Activated CD8-positive, alpha-beta memory T cell treated with anti-CD3 and anti-CD28 coated beads for 36 hours (primary cell): ENCODE measurements at regions not wholly inside any gene's neighbourhood (a gene's known extent, or its start where the extent isn't known, plus 50 kb on each side); places are given as distances from the start of the nearest gene placed in this dataset.

Experiments
- CTCF ChIA-PET: fragments of 350-600 bp; sonication (Branson Sonifier 250); formaldehyde crosslinking; loops from one replicate; lab custom pipeline; 2021; ENCODE audit warnings: antibody characterized with exemption; lab: Charles Lee
- POLR2A ChIA-PET: fragments of 350-600 bp; sonication (Branson Sonifier 250); formaldehyde crosslinking; loops from one replicate; lab custom pipeline; 2021; ENCODE audit warnings: antibody characterized with exemption; lab: Charles Lee

DNA sequence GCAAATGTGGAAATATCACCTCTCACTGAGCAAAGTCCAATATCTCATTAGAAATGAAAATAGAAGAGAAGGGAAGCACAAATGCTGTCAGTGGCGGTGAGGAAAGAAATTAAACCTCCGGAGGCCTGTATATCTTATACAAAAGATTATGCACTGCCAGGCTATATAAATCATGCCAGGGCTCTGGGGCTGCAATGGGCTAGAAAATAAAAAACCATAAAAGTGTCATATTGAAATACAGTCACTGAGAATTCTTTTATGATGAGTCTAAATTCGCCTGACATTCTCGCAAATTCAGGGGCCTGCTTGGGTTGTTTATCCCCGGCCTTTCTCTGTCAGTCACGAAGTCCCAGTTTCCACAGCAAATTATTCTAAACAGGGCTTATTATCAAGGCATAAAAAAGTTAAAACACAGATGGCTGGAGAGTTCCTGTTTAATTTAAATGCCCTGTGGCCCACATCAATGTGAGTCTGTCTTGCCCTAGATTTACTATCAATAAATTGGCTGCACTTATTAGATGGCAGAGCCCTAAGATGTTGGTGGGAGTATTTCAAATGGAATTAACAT lies 193.8 kb downstream of the SNX10 start:
- CTCF ChIA-PET, result no interaction called here
- POLR2A ChIA-PET, result no interaction called here

DNA sequence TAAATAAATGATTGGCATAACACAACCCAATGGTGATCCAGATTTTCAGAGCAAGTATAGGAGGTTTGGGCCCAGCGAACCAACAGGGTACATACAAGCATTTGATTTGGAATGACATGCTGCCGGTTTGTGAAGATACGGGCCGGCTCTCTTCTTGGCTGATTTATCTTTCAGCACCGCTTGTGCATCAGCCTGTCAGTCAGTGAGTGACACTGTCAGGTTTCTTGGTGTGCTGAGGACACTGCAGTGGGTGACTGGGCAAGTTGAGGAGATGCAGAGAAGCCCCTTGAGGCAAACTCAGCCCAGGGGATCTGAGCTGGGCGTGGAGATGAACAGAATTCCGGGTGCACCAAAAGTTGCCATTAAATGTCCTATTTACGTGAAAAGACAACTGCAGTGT lies 194.5 kb downstream of the SNX10 start:
- CTCF ChIA-PET, result no interaction called here
- POLR2A ChIA-PET, result no interaction called here

DNA sequence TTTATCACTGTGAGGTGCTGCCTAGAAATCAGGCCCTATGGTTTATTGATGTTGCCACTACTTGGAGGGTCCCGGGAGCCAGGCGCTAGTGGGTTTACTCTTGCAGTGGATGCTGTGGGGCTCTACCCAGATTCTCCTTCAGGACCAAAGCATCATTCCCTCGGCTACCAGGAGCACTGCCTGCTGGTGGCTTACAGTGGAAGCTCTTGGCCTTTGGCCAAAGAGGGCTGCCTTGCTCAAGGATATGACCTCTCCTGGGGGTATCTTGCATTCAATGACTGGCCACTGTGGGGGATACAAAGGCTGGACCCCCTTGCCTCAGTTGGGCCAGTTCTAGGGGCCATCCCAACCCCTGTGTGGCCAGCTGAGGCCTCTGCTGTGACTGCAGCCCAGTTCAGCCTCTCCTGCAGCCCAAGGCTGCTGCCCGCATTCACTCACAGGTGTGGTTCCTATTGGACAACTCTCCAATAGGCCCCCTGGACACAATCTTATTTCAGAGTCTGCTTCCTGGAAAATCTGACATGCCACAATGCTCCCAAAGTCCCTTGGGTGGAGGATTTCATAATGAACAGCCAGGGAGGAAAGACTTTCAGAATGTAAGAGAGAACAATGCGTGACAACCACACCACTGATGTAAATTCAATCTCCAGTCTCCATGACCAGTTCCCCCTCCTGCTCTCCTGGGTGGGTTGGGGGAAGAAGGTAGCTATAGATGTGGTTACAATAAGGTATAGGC lies 196.3 kb downstream of the SNX10 start:
- POLR2A ChIA-PET, result no interaction called here

DNA sequence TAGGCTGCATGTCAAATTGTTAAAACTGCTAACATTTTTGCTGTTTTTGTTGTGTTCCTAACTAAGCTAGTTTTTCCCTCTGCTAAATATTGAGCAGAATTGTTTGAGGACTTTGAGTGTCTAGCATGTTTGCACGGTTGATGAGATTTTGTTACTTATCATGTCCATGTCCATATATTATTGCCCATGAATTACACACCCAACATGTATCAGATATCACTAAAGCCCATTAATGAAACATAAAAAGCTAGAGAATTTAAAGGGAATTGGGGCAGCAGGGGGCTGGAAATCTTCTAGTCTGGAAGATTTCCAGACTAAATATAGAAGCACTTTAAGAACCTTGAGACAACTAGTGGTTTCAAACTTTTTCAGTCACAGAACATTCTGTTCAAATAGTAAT lies 197.7 kb downstream of the SNX10 start:
- ChIA-PET CTCF (no interaction called here), POLR2A (no interaction called here)

More for the DNA sequence above, 196.3 kb downstream of the SNX10 start:
- CTCF ChIA-PET, result no interaction called here

DNA sequence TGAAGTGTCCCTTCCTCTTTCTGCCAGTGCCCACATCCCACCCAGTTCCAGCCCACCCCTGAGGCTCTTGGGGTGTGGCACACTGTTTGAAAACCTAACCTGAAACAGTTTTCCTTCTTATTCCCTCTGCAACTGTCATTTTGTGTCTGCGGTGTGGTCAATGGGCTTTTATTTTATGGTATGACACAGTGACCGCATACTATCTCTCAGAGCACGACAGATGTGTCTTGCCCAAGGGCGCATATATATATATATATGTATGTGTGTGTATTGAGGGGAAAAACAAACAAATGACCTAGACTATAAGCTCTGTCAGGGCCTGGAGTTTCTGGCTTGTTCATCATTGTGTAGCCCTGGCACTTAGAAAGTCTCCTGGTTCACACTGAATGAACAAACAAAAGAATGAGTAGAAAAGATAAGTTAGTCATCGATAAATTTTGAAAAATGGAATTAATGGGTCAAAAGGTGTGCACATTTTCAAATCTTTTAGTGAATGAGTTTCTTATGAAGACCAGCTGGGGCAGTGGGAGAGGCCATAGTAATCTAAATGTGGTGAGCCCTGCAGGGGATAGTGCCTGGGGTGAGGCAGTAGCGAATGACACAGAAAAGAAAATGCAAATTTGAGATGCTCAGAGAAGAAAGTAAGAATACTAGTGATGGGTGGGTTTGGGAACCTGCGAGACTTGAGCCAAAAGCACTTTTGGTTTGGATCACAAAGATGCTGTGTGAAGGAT lies 198.4 kb downstream of the SNX10 start:
- CTCF ChIA-PET, result no interaction called here
- POLR2A ChIA-PET, result no interaction called here

DNA sequence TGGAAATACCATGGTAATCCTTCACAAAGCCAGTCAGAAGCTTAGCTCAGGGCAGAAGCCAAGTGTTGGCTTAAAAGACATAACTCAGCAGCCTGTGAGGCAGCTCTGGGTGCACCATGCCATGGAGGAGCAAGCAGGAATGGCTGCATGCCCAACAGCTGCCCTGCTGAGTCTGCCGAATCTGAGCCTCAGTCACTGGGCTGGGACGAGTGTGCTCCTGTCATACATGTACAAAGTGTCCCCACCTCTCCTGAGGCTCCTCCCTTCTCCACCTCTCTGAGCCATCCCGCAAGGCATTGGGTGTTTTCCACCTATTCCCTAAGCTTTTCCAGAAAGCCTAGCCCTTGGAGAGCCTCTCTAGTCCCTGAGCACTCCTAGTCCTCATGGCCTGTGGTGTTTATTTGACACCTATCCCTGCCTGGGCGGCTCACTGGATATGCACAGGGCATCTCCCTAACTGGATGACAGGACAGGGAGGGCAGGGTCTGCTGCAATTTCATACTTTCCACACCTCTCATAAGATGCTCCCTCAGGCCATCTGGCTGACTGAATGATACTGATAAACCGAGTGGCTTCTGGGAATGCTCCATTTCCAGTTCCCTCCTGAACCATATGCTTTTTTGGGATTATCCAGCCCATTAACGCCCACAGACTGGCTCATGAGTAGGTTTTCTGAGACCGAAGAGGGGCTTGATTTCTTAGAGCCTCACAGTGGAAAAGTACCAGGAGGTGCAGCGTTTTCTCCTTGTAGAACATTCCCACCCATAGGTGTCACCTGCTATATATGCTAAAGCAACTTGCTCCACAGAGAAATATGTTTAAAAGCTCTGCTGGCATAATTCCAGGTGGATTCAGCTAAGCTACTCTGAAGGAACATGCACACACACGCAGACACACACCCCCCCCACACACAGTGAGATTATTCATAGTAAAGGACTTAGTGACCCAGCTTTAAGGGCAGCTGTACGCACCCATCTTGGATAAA lies 199.3 kb downstream of the SNX10 start:
- CTCF ChIA-PET, result no interaction called here
- POLR2A ChIA-PET, result no interaction called here

DNA sequence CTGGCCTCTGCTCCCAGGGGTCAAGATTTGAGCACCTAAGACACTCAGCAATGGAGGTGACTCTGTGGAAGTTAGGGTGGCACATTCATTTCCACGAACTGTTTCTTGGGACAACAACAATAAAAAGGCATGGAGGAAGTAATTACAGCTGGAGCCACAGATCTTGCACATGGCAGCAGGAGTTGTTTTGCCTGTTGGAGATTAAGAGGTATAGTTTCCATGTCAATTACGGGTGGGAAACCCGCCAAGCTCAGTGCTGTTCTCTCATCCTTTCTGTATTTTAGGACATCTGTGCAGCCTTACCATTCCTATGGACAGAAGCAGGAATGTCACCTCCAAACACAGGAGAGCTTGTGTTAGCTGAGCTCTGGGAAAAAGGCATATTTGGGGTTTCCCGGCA lies 201.2 kb downstream of the SNX10 start:
- CTCF ChIA-PET, result interaction anchor here (1.3 kb wide), 1 partner anchor 123 kb away, joined by 3 read pairs; no protein-coding TSS in a partner anchor
- POLR2A ChIA-PET, result no interaction called here

DNA sequence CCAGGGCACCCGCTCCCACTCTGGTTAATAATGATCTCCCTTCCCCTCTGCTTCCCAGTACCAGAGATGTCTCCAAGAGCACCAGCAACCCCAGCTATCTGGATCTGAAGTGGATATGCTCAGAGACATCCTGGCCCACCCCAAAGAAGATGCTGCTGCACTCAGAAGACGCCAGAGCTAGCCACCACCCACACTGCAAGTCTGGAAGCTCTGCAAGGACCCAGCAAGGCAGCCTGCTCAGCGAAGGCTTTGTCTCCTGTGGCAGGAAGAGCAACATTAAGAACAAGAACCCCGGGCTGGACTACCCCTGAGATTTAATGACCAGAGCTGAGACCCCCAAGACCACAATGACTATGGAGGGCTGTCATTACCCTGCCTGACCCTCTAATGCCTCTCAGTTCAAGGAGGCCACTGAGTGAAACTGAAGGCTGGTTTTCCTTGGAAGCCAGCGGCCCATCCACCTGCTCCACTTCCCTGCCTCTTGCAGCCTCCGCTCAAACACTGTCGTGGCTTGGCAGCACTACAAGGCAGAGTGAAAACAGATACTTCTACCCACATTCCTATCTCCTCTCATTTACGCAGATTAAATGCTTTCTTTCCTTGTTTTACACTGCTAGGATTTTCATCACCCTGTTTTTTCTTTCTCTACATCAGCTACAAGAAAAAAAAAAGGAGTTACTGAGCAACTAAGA lies 202.2 kb downstream of the SNX10 start:
- POLR2A ChIA-PET, result no interaction called here
- CTCF ChIA-PET, result interaction anchor here (1.3 kb wide), 1 partner anchor 124 kb away, joined by 3 read pairs; no protein-coding TSS in a partner anchor

DNA sequence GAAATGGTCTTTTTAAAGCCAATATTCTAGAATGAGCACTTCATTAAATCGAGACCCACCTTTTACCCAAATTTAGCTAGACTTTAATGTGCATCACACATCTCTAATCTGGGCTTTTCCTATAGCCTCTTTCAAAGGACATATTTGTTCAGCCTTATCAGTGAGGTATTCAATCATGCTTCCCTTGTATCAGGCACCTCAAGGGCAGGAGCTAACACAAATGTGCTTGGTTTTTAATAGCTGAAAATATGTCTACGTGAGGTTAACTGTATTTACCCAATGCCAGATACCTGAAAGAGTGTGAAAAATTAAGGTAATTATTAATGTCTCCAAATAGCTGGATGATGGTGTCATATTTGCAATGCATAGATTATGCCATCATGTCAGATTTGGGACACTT lies 203.9 kb downstream of the SNX10 start:
- POLR2A ChIA-PET, result no interaction called here
- CTCF ChIA-PET, result interaction anchor here (1.0 to 1.3 kb wide), 2 partner anchors 14 to 126 kb away, joined by 3 read pairs; no protein-coding TSS in a partner anchor

DNA sequence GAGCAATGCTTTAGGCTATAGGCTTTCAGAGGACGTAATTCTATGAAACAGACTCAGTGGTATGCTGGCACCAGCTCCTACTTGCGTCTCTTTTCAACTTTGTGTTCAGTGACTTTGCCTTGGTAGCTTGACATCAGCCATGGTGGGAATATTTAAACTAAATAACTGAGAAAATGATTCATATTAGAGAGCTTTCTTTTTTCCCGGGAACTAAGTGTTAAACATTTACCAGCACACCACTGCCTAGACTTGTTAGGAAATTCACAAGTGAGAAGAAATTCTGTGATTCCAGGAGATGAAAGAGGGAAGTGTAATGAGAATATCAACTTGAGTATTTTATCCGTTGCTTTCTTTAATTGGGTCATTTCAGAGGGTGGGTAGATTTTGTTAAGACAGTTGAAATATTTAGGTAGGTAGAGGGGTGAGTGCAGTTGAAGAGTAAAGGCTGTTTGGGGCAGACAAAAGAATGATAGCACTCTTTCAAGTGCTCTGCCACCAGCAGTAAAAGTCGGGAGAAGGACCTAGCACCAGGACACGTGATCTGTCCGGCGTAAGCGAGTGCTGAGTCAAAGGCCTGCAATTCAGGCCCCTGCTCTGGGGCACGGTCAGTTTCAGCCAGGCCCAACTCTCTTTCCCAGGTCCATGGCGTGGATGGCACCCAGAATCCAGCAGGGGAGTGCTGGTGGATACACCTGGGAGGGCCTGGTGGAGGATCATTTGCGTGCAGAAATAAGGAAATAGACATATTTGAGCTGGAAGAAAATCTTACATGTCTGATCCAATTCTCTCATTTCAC lies 206.3 kb downstream of the SNX10 start:
- ChIA-PET POLR2A (no interaction called here), CTCF (no interaction called here)

DNA sequence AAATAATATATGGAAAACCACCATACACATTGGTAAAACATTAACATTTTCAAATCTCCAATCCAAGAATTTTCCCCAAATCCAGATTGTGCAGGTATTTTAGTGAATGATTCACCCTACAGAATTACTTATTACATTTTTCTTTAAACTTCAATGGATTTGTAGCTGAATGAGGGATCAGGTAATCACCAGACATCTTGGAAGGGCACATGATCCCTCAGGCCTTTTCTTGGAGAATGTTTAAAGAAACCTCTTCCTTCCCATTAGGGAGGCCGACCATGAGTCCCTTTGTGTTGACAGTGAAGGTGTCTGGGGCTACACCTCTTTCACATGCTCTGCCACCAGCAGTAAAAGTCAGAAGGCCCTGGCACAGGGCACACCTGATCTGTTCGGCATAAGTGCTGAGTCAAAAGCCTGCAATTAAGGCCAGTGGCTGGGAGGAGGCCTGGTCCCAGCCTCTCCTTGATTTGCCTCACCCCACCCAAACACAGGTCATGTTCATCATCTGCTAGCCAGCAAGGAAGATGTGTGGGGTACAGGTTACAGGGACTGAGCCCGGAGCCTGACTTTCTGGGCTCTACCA lies 207.7 kb downstream of the SNX10 start:
- CTCF ChIA-PET, result no interaction called here
- POLR2A ChIA-PET, result no interaction called here

DNA sequence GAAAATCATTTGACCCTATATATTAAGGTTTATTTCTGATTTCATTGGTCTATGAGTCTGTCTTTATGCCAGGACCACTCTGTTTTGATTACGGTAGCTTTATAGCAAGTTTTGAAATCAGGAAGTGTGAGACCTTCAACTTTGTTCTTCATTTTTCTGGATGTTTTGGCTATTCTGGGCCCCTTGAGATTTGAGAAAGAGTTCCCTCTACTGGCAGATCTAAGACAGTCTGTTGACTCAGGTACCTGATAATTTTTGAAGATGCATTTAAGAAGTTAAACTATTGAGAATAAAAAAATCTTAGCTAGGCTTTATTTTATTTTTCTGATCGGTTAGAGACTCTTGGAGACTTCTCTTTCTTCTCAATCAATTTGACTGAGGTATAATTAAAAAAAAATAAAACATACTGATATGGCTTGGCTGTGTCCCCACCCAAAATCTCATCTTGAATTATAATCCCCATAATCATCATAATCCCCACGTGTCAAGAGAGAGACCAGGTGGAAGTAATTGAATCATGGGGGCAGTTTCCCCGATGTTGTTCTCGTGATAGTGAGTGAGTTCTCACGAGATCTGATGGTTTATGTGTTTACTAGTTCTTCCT lies 209.2 kb downstream of the SNX10 start:
- ChIA-PET CTCF (interaction anchor here (0.9 to 1.2 kb wide), 4 partner anchors 123 to 607 kb away, joined by 3 to 4 read pairs (median 3); no protein-coding TSS in a partner anchor), POLR2A (no interaction called here)

DNA sequence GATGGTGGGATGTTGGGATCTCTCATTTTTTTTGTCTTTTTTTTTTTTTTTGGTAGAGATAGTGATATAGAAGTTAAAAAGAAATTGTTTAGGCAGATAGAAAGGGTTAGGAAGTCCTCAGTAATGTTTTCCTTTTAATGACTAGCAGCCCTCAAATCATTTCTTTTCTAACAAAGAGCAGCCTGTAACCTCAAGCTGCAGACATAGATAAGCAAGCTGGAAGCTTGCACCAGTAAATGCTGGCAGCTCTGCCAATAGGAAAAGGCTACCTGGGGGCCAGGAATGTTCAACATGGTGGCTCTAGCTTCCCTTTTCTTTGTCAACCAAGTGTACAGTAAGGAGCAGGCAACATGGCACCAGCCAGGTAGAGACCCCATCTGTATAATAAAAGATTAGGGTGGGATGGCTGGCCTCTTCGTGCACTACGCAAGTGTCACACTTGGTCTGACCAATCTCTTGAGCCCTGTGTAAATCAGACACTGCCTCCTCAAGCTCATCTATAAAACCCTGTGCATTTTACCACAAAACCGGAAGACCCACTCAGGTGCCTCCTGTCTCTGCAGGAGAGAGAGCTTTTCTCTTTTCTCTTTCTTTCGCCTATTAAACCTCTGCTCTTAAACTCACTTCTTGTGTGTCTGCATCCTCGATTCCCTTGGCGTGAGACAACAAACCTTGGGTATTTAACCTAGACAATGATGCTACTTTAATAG lies 212.9 kb downstream of the SNX10 start:
- CTCF ChIA-PET, result interaction anchor here (0.6 kb wide), 1 partner anchor 163 kb away, joined by 3 read pairs; no protein-coding TSS in a partner anchor
- POLR2A ChIA-PET, result no interaction called here

DNA sequence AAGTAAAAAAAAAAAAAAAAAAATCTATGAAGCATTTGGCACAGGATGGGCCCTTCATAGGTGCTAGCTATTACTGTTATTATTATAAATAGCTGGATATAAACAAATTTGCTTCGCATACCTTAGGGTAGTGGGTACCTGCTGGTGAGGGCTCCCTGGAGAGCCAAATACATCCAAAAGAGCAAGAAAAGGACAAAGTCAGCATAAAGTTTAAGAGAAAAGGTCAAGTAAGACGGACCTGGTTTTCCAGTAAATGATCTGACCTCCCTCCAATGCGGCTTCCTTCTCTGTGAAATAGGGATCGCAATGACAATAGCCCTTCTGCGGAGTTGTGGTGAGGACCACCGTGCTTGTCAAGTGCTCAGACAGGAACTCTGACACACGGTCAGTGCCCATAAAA lies 214.5 kb downstream of the SNX10 start:
- POLR2A ChIA-PET, result no interaction called here
- CTCF ChIA-PET, result interaction anchor here (0.7 kb wide), 1 partner anchor 129 kb away, joined by 3 read pairs; no protein-coding TSS in a partner anchor

DNA sequence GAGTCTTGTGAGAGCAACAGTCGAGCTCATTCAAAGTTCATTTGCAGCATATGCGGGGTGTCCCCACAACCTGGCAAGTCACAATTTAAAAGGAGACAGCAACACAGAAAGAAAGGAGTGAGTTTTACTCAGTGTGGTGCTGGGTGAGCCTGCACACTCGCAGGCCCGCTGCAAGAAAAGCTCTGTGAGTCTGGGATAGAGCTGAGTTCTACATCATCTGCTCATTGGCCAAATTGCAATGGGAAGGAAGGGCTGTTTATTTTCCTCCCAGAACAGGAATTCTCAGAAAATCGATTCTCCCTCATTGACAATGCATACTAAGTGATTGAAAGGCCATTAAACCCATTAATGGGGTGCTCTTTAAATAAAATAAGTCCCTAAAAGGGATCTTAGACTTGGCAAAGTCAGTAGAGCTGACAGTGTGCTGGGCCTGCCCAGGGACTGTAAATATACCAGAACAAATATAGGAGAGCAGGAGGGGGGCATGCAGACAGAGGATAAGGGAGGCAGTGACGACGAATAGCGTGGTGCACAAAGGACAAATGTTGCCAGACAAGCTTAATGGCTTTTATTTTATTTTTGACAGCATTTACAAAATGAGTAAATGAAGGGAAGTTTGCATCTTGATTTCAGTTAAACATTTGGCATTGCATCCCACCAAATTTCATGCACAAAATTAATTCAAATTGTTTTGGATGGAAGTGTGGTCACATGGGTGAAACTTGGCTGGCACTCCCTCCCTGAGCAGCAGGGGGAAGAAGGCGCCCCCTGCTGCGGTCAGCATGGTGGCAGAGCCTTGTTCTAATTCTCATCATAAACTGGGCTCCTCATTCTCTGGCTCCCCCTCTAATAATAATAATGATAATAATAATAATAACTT lies 215.7 kb downstream of the SNX10 start:
- ChIA-PET CTCF (interaction anchor here (0.6 kb wide), 1 partner anchor 15 kb away, joined by 3 read pairs; no protein-coding TSS in a partner anchor), POLR2A (no interaction called here)
